DMS 273 treated with DMSO at 0.1 percent for 48 hours (cell line): ENCODE measurements at regions not wholly inside any gene's neighbourhood (a gene's known extent, or its start where the extent isn't known, plus 50 kb on each side); places are given as distances from the start of the nearest gene placed in this dataset.
A peak's percentile ranks its signal among the peaks of the same experiment; 100 is the strongest.
"Not testable (repeated sequence)": the region's sequence is repeated elsewhere in the genome, so short reads cannot be mapped to it uniquely, and the experiment has no call there.

ENCODE experiments used
- DNase-seq: peaks from one replicate; lab custom pipeline; 2025; lab: John Stamatoyannopoulos, UW

DNA sequence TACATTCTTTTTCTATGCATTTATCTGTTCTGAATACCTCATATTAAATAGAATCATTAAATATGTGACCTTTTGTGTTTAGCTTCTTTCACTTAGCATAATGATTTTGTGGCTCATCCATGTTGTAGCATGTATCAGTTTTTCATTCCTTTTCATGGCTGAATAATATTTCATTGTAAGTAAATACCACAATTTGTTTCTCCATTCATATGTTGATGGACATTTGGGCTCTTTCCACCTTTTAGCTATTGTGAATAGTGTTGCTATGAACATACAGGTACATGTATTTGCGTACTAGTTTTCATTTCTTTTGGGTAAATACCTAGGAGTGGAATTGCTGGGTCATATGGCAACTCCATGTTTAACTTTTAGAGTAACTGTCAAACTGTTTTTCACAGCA, 85.1 kb downstream of the GNL3L start:
- DNase-seq, result no peak

- no peak for DNase-seq
Observed at GRCh38 chrX:54633641-54634040, 103.6 kb downstream of the GNL3L start.

GRCh38 chrX:54639018-54639345, 109.0 kb downstream of the GNL3L start:
- DNase-seq, result no peak

DNA sequence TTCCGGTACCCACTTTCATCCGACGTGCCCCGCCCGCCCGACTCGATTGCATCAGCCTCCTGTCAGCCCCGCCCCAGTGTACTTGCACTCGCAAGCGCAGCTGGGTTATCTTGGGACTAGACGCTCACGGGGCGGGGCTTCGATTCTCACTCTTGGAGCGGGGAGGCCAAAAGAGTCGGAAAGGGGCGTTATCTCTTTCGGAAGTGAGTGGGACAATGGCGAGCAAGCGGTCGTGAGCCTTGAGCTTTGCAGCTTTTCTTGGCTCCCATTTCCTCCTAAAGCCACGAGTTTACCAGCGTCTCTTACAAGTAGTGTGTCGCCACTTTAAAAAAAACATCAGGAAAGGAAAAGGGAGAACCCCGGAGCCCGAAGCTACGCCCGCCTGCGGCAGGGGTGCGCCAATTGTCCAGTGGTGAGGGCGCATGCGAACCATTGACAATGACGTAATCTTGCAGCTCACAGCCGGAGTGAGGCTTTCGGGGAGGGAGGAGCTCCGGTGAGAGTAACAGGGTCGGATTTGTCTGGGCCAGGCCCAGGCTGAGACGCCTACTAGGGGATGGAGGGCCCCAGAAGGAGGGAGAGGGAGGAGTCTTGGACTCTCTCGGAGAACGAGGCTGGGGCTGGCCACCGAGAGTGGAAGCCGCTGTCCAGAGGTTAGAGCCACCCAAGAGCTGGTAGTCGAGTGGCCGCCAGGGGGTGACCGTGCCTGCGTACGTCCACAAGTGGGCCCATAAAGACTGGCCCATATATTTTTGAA, 109.5 kb downstream of the GNL3L start:
- peak; percentile 87 for DNase-seq

- DNase-seq, result no peak
Observed at GRCh38 chrX:54640103-54640690, 110.2 kb downstream of the GNL3L start.

GRCh38 chrX:54640736-54641135, 110.7 kb downstream of the GNL3L start:
- DNase-seq, result peak; percentile 44

DNA sequence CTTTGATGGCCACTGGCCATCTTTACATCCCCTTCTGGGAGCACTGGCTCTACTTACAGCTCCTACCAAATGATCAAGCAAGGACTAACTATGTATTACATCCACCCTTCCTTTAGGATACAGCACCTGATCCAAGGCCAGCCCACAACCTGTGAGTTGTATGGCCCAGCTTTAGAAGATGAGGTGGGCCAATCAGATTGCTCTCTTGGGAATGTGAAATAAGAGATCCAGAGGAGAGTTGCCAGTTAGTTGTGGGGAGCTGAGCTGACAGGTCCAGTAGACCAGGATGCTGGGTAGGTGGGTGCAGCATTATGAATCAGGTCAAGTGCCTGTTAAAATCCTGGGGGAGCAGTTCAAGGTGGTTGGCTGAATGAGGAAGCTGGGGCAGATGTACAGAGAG, 111.5 kb downstream of the GNL3L start:
- DNase-seq, result no peak

GRCh38 chrX:54647607-54648006, 117.6 kb downstream of the GNL3L start:
- DNase-seq, result not testable (repeated sequence)

GRCh38 chrX:54659547-54659946, 129.5 kb downstream of the GNL3L start:
- DNase-seq, result no peak

- DNase-seq, result no peak
Observed at GRCh38 chrX:54675762-54676161, 122.3 kb downstream of the ITIH6 start.

DNA sequence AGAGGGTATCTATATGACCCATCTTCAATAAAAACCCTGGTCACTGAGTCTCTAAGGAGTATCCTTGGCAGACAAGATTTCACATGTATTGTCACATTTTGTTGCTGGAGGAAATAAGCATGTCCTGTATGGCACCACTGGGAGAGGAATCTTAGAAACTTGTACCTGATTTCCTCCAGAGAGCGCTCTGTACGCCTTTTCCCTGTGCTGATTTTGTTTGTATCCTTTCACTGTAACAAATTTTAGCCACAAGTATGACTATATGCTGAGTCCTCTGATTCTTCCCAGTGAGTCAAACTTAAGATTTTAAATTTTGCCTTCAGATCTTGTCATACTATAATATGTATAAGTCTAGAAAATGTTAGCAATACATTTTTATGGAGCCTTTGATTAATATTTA, 102.8 kb downstream of the ITIH6 start:
- no peak for DNase-seq

- no peak for DNase-seq
Observed at GRCh38 chrX:54695816-54696487, 102.1 kb downstream of the ITIH6 start.
